Liver (tissue), 8 donors: ENCODE measurements at regions not wholly inside any gene's neighbourhood (a gene's known extent, or its start where the extent isn't known, plus 50 kb on each side); places are given as distances from the start of the nearest gene placed in this dataset.

Experiments used
- DNase-seq: peaks from one replicate; pipeline ENCODE4 v3.0.0-alpha.2; 2017; ENCODE audit warnings: low spot score
- H3K27ac ChIP-seq, 2 donors: one replicate each; pipeline ENCODE4 v1.7.0; 2013; ENCODE audit warnings: inconsistent platforms in 2 of 2, low read length in 2 of 2, control low read depth in 1 of 2, low read depth in 1 of 2, mild to moderate bottlenecking in 1 of 2
- H3K27me3 ChIP-seq, 4 donors: one replicate each; pipeline versions ENCODE4 v1.6.1 to v1.7.0; 2013; ENCODE audit warnings: low read length in 3 of 4, inconsistent platforms in 1 of 4, mild to moderate bottlenecking in 1 of 4, moderate library complexity in 1 of 4; ENCODE audit not compliant: control insufficient read depth in 4 of 4, insufficient read depth in 4 of 4
- H3K36me3 ChIP-seq, 4 donors: one replicate each; pipeline versions ENCODE4 v1.6.1 to v1.7.0; 2013; ENCODE audit warnings: low read length in 3 of 4, mild to moderate bottlenecking in 3 of 4, low read depth in 1 of 4, moderate library complexity in 1 of 4; ENCODE audit not compliant: control insufficient read depth in 4 of 4, insufficient read depth in 3 of 4
- H3K4me1 ChIP-seq, 4 donors: one replicate each; pipeline versions ENCODE4 v1.6.1 to v1.7.0; 2013; ENCODE audit warnings: low read length in 3 of 4, mild to moderate bottlenecking in 3 of 4, moderate library complexity in 1 of 4; ENCODE audit not compliant: control insufficient read depth in 4 of 4, insufficient read depth in 4 of 4
- H3K4me3 ChIP-seq, 3 donors: one replicate each; pipeline versions ENCODE4 v1.6.1 to v1.7.0; 2013; ENCODE audit warnings: low read length in 3 of 3, control low read depth in 1 of 3, low read depth in 1 of 3, mild to moderate bottlenecking in 1 of 3
- H3K9ac ChIP-seq, 2 donors: one replicate each; pipeline ENCODE4 v1.7.0; 2013; ENCODE audit warnings: low read length in 2 of 2, mild to moderate bottlenecking in 2 of 2, moderate library complexity in 2 of 2, control low read depth in 1 of 2, low read depth in 1 of 2
- H3K9me3 ChIP-seq, 4 donors: one replicate each; pipeline versions ENCODE4 v1.6.1 to v1.7.0; 2013; ENCODE audit warnings: low read length in 3 of 4; ENCODE audit not compliant: control insufficient read depth in 4 of 4
- ATF3 ChIP-seq: IDR thresholded peaks from 2 replicates; pipeline ENCODE4 v1.6.1; 2016; ENCODE audit warnings: antibody characterized with exemption
- CTCF ChIP-seq: fragments of 150-350 bp; IDR thresholded peaks from 2 replicates; pipeline ENCODE4 v1.5.1; 2017; ENCODE audit warnings: improper control_type of control experiment, low read depth, low read length; ENCODE audit not compliant: missing input control
- EGR1 ChIP-seq, 2 donors: IDR thresholded peaks; 2 replicates each; pipeline ENCODE4 v1.6.1; 2016 to 2018; ENCODE audit warnings: antibody characterized with exemption in 2 of 2, low read depth in 2 of 2
- FOXA1 ChIP-seq: IDR thresholded peaks from 2 replicates; pipeline ENCODE4 v1.6.1; 2016; ENCODE audit warnings: antibody characterized with exemption
- FOXA2 ChIP-seq: IDR thresholded peaks from 2 replicates; pipeline ENCODE4 v1.6.1; 2016; ENCODE audit warnings: antibody characterized with exemption
- GABPA ChIP-seq, 2 donors: IDR thresholded peaks in 1 of 2; conservative IDR thresholded peaks in 1 of 2; 2 replicates each; pipeline ENCODE4 v1.6.1; 2016; ENCODE audit warnings: antibody characterized with exemption in 2 of 2, mild to moderate bottlenecking in 1 of 2, moderate library complexity in 1 of 2
- HNF4A ChIP-seq, 2 donors: conservative IDR thresholded peaks; 2 replicates each; pipeline ENCODE4 v1.6.1; 2016; ENCODE audit warnings: antibody characterized with exemption in 2 of 2, mild to moderate bottlenecking in 2 of 2
- HNF4G ChIP-seq: IDR thresholded peaks from 2 replicates; pipeline ENCODE4 v1.6.1; 2016; ENCODE audit warnings: antibody characterized with exemption
- JUND ChIP-seq, 2 donors: IDR thresholded peaks; 2 replicates each; pipeline ENCODE4 v1.6.1; 2016; ENCODE audit warnings: antibody characterized with exemption in 2 of 2
- MAX ChIP-seq: IDR thresholded peaks from 2 replicates; pipeline ENCODE4 v1.6.1; 2016; ENCODE audit warnings: antibody characterized with exemption
- NR2F2 ChIP-seq: IDR thresholded peaks from 2 replicates; pipeline ENCODE4 v1.6.1; 2016; ENCODE audit warnings: antibody characterized with exemption
- RAD21 ChIP-seq, 2 donors: IDR thresholded peaks; 2 replicates each; pipeline ENCODE4 v1.6.1; 2016; ENCODE audit warnings: antibody characterized with exemption in 2 of 2, mild to moderate bottlenecking in 2 of 2
- REST ChIP-seq: IDR thresholded peaks from 2 replicates; pipeline ENCODE4 v1.6.1; 2016; ENCODE audit warnings: antibody characterized with exemption, mild to moderate bottlenecking
- RXRA ChIP-seq, 2 donors: IDR thresholded peaks; 2 replicates each; pipeline ENCODE4 v1.6.1; 2017 to 2018; ENCODE audit warnings: antibody characterized with exemption in 2 of 2, mild to moderate bottlenecking in 1 of 2
- SP1 ChIP-seq: IDR thresholded peaks from 2 replicates; pipeline ENCODE4 v1.6.1; 2018; ENCODE audit warnings: antibody characterized with exemption, mild to moderate bottlenecking
- TAF1 ChIP-seq: conservative IDR thresholded peaks from 2 replicates; pipeline ENCODE4 v1.6.1; 2016; ENCODE audit warnings: antibody characterized with exemption, mild to moderate bottlenecking
- YY1 ChIP-seq: IDR thresholded peaks from 2 replicates; pipeline ENCODE4 v1.6.1; 2016; ENCODE audit warnings: antibody characterized with exemption, mild to moderate bottlenecking
- ZBTB33 ChIP-seq: IDR thresholded peaks from 2 replicates; pipeline ENCODE4 v1.6.1; 2016; ENCODE audit warnings: antibody characterized with exemption
- WGBS: extraction: QIAGEN DNeasy Blood & Tissue Kit; methylation state at CpG from one replicate; pipeline ENCODE4 v1.1.7; 2013; 5-methylcytosine and 5-hydroxymethylcytosine counted together
- donor health status: healthy.
- donor health status: healthy.
- donor health status: healthy.
- donor health status: healthy.
- donor health status: healthy.

GRCh38 chr1:194159941-194160340 is 973.5 kb upstream of the B3GALT2 start:
- no peak for DNase-seq
- H3K4me3 ChIP-seq, result no peak overlapping the region
- H3K9me3 ChIP-seq, result peaks cover 0 to 2% (median 0%) of the 10 kb centered on the region in 4 donors
- no peaks in the 10 kb centered on the region for H3K27me3 ChIP-seq
- H3K27ac ChIP-seq, result no peak overlapping the region
- H3K9ac ChIP-seq, result no peak overlapping the region
- H3K36me3 ChIP-seq, result peaks cover 0 to 3% (median 0%) of the 10 kb centered on the region in 4 donors
- TF ChIP-seq ZBTB33, result no peak
- TF ChIP-seq HNF4A (conservative IDR thresholded peaks at IDR 0.05), result no peak
- no peak for TF ChIP-seq SP1
- TF ChIP-seq JUND (IDR thresholded peaks at IDR 0.05), result no peak
- TF ChIP-seq RAD21 (IDR thresholded peaks at IDR 0.05), result no peak
- TF ChIP-seq YY1, result no peak
- no peak for TF ChIP-seq RXRA (IDR thresholded peaks at IDR 0.05)
- no peak for TF ChIP-seq HNF4G
- no peak for TF ChIP-seq CTCF
- TF ChIP-seq NR2F2, result no peak
- TF ChIP-seq ATF3, result no peak
- TF ChIP-seq MAX, result no peak
- TF ChIP-seq REST, result no peak
- no peak for TF ChIP-seq FOXA1
- no peak for TF ChIP-seq EGR1 (IDR thresholded peaks at IDR 0.05; ENCODE audit: low read depth in 2 of 2)
- TF ChIP-seq GABPA (IDR thresholded peaks at IDR 0.05 in 1 of 2, conservative IDR thresholded peaks at IDR 0.05 in 1 of 2), result no peak
- no peak for TF ChIP-seq FOXA2
- H3K4me1 ChIP-seq, result no peaks in the 10 kb centered on the region

GRCh38 chr1:194155962-194156361 is 969.5 kb upstream of the B3GALT2 start:
- 80% methylated on average over 3 of the region's 3 CpGs for WGBS
- H3K36me3 ChIP-seq, result peaks cover 0 to 3% (median 0%) of the 10 kb centered on the region in 4 donors
- H3K27ac ChIP-seq, result no peak overlapping the region
- H3K9ac ChIP-seq, result no peak overlapping the region
- H3K27me3 ChIP-seq, result no peaks in the 10 kb centered on the region
- H3K9me3 ChIP-seq, result peaks cover 0 to 2% (median 0%) of the 10 kb centered on the region in 4 donors
- H3K4me3 ChIP-seq, result no peak overlapping the region
- H3K4me1 ChIP-seq, result no peaks in the 10 kb centered on the region
- DNase-seq, result no peak
- no peak for TF ChIP-seq TAF1
- no peak for TF ChIP-seq ATF3
- TF ChIP-seq FOXA2, result no peak
- TF ChIP-seq JUND (IDR thresholded peaks at IDR 0.05), result no peak
- no peak for TF ChIP-seq GABPA (IDR thresholded peaks at IDR 0.05 in 1 of 2, conservative IDR thresholded peaks at IDR 0.05 in 1 of 2)
- no peak for TF ChIP-seq MAX
- TF ChIP-seq NR2F2, result no peak
- no peak for TF ChIP-seq CTCF
- TF ChIP-seq YY1, result no peak
- no peak for TF ChIP-seq SP1
